Body of pancreas (tissue), 4 donors: ENCODE measurements at regions not wholly inside any gene's neighbourhood (a gene's known extent, or its start where the extent isn't known, plus 50 kb on each side); places are given as distances from the start of the nearest gene placed in this dataset.

Experiments used
- CTCF ChIP-seq, 7 experiments: fragments of 450-650 bp in 4 of 7; fragments of 200-600 bp in 3 of 7; sonication (generic) in 3 of 7; IDR thresholded peaks; one replicate each; pipeline ENCODE4 v1.5.1; 2016 to 2019; ENCODE audit warnings: antibody characterized with exemption in 7 of 7
- POLR2A ChIP-seq, 3 donors: fragments of 450-650 bp; IDR thresholded peaks; one replicate each; pipeline ENCODE4 v1.6.1; 2016; ENCODE audit warnings: antibody characterized with exemption in 3 of 3, mild to moderate bottlenecking in 2 of 3

GRCh38 chr3:150293401-150294001 is 114.6 kb upstream of the TSC22D2 start:
- TF ChIP-seq POLR2A (IDR thresholded peaks at IDR 0.05) (no peak), CTCF (IDR thresholded peaks at IDR 0.05) (no peak)
